Smooth muscle cell of the brain vasculature (primary cell): ENCODE measurements at regions not wholly inside any gene's neighbourhood (a gene's known extent, or its start where the extent isn't known, plus 50 kb on each side); places are given as distances from the start of the nearest gene placed in this dataset.

ENCODE experiments used
- DNase-seq: peaks from one replicate; pipeline ENCODE4 v3.0.0-alpha.2; 2012; ENCODE audit warnings: low read depth, low spot score

DNA sequence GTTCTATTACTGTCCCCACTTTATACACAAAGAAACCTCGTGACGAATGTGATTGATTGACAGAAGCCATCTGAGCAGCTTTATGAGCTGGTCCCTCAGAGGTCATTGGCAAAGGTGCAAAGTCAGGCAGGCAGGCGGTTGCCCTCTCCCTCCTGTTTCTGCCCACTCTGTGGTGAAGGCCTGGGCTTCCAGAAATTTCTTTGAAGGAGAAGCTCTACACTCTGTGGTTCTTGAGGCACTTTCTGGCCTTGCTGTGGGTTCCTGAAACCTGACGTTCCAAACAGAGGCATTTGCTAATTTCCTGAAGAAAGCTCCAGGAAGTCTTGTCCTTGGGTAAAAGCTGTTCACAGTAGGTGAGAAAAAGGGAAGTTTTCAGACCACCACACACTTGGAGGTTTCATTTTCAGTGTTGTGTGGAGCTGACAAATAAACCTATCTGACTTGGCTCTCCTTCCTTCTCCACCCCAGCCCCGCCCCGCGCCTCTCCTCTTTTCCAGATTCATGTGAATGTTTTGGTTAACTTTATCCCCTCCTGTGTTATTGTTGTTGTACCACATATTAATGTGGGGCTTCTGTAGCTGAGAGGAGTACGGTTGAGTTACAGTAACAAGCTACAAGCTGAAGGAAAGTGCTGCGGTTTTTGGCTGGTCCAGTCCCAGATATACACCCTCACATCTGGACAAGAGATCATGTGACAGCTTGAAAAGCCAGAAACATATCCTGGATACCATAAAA lies 274.1 kb downstream of the CLIC5 start:
- peak; percentile 29 for DNase-seq

DNA sequence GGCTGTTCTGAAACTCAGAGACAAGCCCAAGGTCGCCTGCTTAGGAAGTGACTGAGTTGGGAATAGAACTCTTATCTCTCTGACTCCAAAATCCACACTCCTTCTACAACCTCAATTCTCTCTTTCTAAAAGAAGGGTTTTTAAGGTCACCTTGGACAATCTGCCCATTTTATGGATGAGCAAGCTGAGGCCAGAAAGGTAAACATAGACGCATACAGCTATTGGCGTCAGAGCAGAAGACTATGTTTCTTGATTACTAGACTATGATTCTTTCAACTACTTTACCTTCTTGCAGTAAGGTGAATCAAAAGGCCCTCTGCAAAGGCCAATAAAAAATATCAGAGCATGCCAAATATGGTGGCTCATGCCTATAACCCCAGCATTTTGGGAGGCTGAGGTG lies 276.6 kb downstream of the CLIC5 start:
- no peak for DNase-seq

GRCh38 chr6:45738057-45738455 lies 277.6 kb downstream of the CLIC5 start:
- no peak for DNase-seq

- DNase-seq, result no peak
Measured at GRCh38 chr6:45737331-45738056, 278.2 kb downstream of the CLIC5 start.

- no peak for DNase-seq
Measured at GRCh38 chr6:45736134-45736533, 279.5 kb downstream of the CLIC5 start.

GRCh38 chr6:45732731-45733130 lies 282.9 kb downstream of the CLIC5 start:
- no peak for DNase-seq

- no peak for DNase-seq
Measured at GRCh38 chr6:45730232-45730631, 285.4 kb downstream of the CLIC5 start.

DNA sequence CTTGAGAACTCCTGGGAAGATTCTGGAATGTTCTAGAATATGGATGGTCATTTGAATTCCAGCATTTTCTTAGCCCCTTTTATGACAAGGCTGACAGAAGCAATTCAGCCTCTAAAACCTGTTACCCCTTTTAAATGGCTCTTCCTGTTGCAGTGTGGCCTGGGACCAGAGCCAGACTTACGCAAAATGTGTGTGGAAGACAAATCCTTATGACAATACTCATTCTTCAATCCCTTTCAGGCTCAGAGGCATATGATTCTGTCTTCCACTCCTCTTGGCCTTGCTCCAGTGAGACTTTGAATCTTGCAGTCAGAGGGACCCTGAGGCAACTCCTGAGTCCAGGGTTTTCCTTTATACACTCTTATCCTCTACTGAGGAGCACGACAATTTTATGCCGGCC lies 287.0 kb downstream of the CLIC5 start:
- no peak for DNase-seq

DNA sequence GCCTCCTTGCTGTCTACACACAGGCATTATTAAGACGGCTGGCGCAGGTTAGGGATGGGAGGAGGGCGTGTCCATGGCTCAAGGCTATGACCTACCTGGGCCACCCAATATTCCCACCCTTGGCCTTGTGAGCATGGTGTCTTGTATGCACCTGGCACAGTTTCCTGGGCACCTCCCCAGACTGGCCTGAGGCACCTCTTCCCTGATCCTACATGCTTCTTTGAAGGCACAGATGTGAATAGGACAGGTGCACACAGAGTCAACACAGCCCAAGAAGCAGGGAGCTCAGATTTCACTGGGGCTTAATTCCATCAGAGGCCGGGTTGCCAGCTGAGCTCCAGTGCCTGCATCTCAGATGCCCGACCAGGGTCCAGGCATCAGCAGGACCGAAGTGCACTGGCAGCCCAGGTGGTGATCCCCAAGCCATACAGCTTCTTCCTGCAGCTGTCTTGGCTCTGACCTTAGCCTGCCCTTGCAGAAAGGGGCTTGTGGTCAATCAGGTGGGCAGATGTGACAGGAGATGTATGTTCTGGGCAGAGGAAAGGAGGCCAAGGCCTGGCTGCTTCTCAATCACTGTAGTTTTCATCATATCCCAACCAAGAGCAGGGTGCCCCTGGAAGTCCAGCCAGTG lies 287.7 kb downstream of the CLIC5 start:
- DNase-seq, result no peak

DNA sequence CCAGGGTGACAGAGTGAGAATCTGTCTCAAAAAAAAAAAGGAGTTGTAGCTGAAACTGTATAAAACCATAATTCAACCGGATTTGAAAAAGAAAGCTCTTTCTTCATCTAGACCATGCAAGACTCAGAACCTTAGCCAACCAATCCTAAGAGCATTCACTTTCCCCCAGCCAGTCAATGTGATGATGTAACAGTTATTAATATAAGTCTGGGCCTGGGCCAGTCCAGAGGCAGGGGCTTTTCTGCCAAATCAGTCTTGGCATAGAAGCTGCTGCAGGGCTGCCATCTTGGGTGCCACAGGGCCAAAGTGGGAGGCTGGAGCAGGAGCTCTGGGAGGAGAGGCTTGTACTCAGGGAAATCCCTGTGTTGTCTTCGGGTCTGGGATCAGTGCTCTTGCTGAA lies 288.4 kb downstream of the CLIC5 start:
- DNase-seq, result no peak

DNA sequence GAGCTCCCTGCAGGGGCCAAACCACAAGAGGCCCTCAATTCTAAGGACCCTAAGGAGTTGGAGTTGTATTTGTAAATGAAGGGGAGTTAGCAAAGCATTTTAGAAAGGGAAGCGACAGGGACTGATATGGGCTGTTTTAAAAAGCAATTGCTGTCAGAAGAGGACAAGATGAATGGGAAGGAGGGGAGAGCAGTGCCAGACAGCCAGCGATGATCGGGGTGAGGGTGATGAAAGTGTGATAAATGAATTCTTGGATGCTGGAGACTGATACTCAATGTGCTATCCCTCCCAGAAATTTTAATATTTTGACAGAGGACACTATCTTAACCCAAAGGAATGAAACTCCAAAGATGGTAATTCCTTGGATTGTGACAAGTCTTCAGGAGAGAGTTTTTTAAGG lies 289.2 kb downstream of the CLIC5 start:
- DNase-seq, result no peak

- DNase-seq, result peak; percentile 67
Measured at GRCh38 chr6:45724511-45724910, 291.1 kb downstream of the CLIC5 start.

GRCh38 chr6:45724027-45724426 lies 291.6 kb downstream of the CLIC5 start:
- no peak for DNase-seq

DNA sequence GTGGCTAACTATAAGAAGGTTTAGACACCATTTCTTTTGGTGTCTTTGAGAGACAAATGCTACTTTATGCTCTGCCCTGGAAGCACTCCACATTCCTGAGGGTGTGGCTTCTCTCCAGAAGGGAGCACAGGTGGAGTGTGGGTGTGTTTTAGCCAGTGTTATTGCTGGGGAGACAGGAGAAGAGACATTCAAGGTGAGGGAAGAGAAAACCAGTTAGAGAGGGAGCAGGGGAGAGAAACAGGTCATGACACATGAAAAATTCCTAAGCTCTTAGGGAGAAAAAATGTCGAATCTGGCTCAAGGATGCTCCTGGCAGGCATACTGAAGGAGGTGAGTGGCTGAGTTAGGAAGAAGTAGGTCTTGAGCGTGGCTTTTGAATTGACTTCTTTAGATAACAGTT lies 292.8 kb downstream of the CLIC5 start:
- DNase-seq, result no peak

- DNase-seq, result no peak
Measured at GRCh38 chr6:45721665-45722064, 294.0 kb downstream of the CLIC5 start.

DNA sequence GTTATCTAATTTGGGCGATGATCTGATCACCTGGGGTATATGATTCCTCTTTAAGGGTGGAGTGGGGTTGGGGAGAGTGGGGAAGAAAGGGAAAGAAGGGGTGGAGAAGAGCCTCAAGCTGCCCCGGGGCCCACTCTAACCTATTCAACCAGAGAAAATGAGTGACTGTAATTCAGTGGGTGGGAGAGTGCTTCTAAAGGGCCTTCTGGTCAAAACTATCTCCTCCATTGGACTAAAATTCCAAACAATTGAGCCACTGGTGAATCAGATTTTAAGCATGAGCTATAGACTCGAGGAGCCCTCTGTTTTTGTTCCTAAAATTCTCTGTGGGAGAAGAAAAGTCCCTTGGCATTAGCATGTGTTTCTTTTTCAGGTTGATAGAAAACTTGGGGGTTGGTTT lies 296.8 kb downstream of the CLIC5 start:
- no peak for DNase-seq

- no peak for DNase-seq
Measured at GRCh38 chr6:45718131-45718530, 297.5 kb downstream of the CLIC5 start.

DNA sequence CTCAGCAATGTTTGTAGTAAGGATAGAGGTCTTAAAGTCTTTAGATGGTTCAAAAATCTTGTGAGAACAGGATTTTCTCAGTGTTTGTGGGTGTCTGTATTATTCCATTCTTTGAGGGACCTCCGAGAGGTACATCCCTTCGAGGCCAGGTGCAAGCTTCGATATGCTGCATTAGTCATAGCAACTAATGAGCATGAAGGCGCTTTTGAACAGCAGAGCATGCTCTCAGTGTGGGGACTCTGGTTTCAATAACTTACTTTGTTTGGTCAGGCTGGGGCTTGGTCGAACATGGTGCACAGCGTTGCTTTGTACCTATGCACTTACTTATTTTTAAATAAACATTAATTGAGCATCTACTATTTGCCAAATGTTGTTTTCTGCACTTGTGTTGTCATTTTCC lies 297.9 kb downstream of the CLIC5 start:
- DNase-seq, result no peak

GRCh38 chr6:45717027-45717426 lies 298.6 kb downstream of the CLIC5 start:
- no peak for DNase-seq

DNA sequence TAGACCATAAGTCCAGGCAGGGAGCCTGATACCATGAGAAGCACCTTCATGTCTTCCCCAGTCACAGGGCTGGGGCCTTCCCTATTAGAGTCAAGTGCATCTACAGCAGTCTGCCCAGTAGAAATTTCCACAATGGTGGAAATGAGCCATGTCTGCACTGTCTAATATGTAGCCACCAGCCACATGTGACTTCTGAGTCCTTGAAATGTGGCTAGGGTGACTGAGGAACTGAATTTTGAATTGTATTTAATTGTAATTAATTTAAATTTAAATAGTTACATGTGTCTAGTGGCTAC lies 300.2 kb downstream of the CLIC5 start:
- no peak for DNase-seq

DNA sequence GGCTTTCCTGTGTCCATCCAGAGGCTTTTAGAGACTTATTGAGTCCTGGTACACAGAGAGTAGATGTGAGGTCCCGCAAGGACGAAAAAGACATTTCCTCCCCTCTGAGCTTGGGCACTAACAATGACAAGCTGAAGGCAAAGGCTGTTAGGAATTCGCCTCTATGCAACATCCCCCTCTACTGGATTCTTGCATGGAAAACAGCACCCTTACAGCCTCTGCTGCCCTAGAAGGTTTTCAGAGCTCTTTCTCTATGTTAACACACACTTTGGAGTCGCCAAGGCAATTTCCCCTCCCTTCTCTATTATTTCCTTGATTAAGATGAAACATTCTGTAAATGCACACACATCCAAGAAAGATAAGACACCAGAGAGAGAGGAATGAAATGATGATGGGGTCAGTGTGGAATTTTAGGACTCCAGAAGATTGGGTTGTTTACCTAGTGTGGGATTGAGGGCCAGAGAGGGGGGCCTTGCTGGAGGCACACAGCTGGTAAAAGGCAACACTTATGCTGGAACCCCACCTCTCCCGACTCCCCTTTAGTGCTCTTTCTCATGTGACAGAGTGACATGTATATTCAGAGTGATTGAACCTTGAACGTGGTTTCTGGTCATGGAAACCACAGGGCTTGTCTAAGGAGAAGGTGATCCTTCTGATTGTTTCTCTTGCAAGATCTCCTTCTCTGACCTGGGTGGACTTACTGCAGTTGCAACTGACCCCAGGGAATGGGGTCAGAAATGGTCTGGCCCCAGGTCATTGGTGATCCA lies 300.7 kb downstream of the CLIC5 start:
- peak; percentile 72 for DNase-seq

GRCh38 chr6:45714006-45714730 lies 301.5 kb downstream of the CLIC5 start:
- no peak for DNase-seq
